Mucosa of stomach (tissue), 1 donor: ENCODE measurements at regions not wholly inside any gene's neighbourhood (a gene's known extent, or its start where the extent isn't known, plus 50 kb on each side); places are given as distances from the start of the nearest gene placed in this dataset.

ENCODE experiments used
- H3K27me3 ChIP-seq: one replicate; pipeline ENCODE4 v1.7.0; 2013; ENCODE audit warnings: mild to moderate bottlenecking, low read length; ENCODE audit not compliant: control insufficient read depth, insufficient read depth
- H3K36me3 ChIP-seq: one replicate; pipeline ENCODE4 v1.7.0; 2013; ENCODE audit warnings: low read length; ENCODE audit not compliant: control insufficient read depth, insufficient read depth
- H3K4me1 ChIP-seq: one replicate; pipeline ENCODE4 v1.7.0; 2013; ENCODE audit warnings: mild to moderate bottlenecking, low read length; ENCODE audit not compliant: control insufficient read depth, insufficient read depth
- H3K4me3 ChIP-seq: one replicate; pipeline ENCODE4 v1.7.0; 2013; ENCODE audit warnings: low read length
- H3K9ac ChIP-seq: one replicate; pipeline ENCODE4 v1.7.0; 2013; ENCODE audit warnings: mild to moderate bottlenecking, low read length, moderate library complexity
- H3K9me3 ChIP-seq: one replicate; pipeline ENCODE4 v1.7.0; 2013; ENCODE audit warnings: mild to moderate bottlenecking, low read length, moderate library complexity; ENCODE audit not compliant: control insufficient read depth
- donor health status: Pancreatic carcinoma.

DNA sequence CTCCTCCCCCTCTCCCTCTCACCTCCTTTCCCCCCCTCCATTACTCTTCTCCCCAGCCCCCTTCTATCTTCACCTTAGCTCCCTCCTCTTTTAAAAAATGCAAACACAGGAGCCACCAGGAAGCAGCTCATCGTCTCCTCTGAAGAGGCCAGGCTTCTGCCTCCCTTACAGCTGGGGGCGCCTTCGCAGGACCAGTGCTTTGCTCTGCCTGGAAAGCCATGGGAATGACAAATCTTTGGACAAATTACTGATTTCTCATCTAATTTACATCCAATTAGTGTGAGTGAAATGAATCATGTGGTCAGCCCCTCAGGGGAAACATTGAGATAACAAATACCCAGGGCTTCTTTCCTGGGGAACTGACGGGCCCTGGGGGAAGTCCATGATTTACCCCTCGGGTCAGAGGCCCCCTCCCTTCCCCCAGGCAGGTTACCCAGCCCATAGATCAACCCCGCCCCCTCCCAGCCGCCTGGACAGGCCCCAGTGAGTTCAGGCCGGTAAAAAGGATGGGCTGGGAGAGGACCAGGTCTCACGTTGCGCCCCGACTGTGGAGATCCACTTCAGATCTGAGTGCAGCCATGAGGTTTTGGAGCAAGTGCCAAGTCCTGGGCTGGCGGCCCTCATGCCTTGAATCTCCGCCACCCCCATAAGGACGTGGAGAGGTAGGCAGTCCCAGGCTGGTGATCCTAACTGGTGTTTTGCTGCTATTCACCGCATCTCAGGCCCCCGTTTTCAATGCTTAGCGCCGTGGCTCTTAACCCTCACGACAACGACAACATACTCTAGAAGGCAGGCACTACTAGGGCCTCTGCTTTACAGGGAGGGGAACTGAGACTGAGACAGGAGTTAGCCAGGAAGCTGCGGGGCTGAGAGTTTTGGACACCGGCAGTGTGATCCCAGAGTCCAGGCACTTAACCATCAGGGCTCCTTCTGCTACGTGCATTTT lies 300.8 kb downstream of the RRAGC start:
- H3K4me1 ChIP-seq, result peaks cover 7% of the 10 kb centered on the region
- H3K9ac ChIP-seq, result no peak overlapping the region
- no peak overlapping the region for H3K4me3 ChIP-seq
- peaks cover 15% of the 10 kb centered on the region for H3K27me3 ChIP-seq
- no peaks in the 10 kb centered on the region for H3K9me3 ChIP-seq
- H3K36me3 ChIP-seq, result no peaks in the 10 kb centered on the region

DNA sequence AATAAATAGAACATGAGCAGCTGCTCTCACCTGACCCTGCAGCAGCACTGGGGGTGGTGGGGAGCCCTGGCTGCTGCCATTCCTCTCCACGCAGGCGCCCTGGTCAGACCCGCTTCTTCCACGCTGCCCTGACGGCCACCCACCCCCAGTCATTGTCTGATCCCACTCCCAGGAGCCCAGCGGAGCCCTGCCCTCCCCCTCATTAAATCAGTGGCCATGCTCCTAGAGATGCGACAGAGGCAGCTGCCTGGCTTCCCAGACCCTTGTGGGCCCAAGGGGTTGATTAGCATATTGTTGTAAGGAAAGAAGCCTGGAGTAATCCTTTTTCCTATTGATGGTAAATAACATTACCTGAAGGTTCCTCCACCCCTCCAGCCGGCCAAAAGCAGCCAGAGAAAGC lies 301.5 kb downstream of the RRAGC start:
- no peaks in the 10 kb centered on the region for H3K9me3 ChIP-seq
- peaks cover 15% of the 10 kb centered on the region for H3K27me3 ChIP-seq
- H3K9ac ChIP-seq, result no peak overlapping the region
- H3K36me3 ChIP-seq, result no peaks in the 10 kb centered on the region
- peaks cover 7% of the 10 kb centered on the region for H3K4me1 ChIP-seq
- no peak overlapping the region for H3K4me3 ChIP-seq

DNA sequence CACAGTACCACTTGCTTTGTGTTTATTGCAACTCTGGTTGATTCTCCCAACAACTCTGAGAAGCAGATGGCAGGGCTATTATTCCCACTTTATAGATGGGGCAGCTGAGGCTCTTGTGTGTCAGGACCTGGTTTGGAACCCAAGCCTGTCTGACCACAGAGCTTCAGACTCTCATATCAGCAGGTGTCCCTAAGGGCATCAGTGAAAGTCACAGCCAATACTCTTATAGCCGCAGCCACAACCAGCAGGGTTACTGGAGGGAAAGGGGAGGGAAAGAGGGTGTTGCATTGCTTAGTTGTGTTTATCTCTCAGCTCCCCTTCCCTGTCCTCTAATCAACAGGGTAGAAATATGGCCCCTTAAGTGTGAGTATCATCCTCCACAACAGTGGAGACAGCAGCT lies 304.0 kb downstream of the RRAGC start:
- no peak overlapping the region for H3K4me3 ChIP-seq
- peaks cover 7% of the 10 kb centered on the region for H3K4me1 ChIP-seq
- H3K27me3 ChIP-seq, result peaks cover 5% of the 10 kb centered on the region
- H3K9ac ChIP-seq, result no peak overlapping the region
- H3K36me3 ChIP-seq, result no peaks in the 10 kb centered on the region
- H3K9me3 ChIP-seq, result no peaks in the 10 kb centered on the region

DNA sequence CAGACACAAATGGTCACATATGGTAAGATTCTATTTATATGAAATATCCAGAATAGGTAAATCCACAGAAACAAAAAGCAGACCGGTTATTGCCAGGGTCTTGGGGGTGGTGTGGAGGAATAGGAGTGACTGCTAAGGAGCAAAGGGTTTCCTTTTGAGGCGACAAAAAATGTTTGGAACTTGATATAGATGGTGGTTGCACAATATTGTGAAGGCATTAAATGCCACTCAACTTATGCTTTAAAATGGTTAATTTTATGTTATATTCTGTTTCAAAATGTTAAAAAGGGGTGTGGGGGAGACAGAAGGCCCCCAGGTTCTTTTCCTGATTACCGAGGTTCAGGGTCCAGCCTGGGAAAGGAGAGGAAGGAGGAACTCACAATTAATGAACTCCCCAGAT lies 304.4 kb downstream of the RRAGC start:
- Histone ChIP-seq H3K9ac (no peak overlapping the region), H3K9me3 (no peaks in the 10 kb centered on the region), H3K36me3 (no peaks in the 10 kb centered on the region), H3K27me3 (peaks cover 5% of the 10 kb centered on the region), H3K4me1 (peaks cover 7% of the 10 kb centered on the region), H3K4me3 (no peak overlapping the region)

DNA sequence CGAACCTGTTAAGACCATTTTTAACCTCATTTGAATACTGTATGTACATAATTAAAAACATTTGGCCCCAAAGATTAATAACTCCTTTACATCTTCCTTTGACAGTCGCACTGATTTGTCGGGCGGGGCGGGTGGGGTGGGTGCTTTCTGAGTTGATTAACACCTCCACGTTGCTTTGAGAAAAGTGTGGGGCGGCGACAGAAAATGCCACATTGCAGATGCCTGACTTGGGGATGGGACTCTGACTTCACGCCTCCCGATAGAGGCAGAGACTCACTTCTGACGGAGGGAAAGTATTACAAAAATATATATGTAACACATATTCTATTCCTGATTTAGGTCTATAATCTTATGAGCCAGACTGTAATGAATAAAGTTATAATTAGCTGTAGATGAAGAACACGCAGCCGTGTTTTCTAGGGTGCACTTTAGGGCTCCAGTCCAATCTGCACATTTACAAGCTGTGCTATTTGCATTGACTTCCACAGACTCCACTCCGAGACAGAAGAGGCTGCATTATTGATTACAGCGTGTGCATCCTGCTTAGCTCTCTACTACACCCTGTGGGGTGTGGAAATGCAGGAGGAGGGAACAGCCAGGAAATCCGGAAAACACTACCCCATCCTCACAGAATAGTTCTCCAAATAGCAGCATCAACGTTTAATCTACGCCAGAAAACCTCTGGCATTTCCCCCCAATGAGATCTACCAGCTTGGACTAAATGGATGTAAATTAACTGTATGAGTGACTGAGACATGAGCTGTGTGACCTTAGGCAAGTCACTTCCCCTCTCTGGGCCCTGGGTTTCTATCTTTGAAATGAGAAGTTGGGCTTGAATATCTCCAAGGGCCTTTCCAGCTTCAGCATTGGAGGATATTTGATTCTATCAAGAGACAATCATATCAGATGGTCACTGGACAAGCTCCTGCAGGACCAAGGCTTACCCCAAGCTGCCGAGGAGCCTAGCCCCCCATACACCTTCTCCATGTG lies 308.0 kb downstream of the RRAGC start:
- no peaks in the 10 kb centered on the region for H3K36me3 ChIP-seq
- no peaks in the 10 kb centered on the region for H3K9me3 ChIP-seq
- peaks cover 4% of the 10 kb centered on the region for H3K27me3 ChIP-seq
- H3K4me1 ChIP-seq, result no peaks in the 10 kb centered on the region
- no peak overlapping the region for H3K4me3 ChIP-seq
- no peak overlapping the region for H3K9ac ChIP-seq

DNA sequence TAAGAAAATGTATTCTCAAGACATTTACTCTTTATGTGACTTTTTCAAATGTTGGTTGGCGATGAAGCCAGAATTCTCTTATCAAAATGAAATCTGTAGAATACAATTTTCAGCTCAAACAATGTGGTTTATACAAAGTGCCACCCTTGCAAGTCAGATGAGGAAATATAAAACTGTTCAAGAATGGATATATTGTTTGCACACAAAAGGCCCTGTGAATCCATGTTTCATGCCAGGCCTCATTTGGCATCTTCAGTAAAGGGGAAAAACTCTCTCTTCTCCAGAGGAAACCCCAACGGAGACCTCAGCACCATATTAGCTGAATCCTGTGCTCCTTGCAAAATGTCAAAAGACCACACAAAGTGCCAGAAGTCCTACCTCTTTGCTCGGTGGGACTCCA lies 310.4 kb downstream of the RRAGC start:
- peaks cover 4% of the 10 kb centered on the region for H3K27me3 ChIP-seq
- no peak overlapping the region for H3K9ac ChIP-seq
- no peak overlapping the region for H3K4me3 ChIP-seq
- no peaks in the 10 kb centered on the region for H3K9me3 ChIP-seq
- no peaks in the 10 kb centered on the region for H3K4me1 ChIP-seq
- H3K36me3 ChIP-seq, result no peaks in the 10 kb centered on the region

DNA sequence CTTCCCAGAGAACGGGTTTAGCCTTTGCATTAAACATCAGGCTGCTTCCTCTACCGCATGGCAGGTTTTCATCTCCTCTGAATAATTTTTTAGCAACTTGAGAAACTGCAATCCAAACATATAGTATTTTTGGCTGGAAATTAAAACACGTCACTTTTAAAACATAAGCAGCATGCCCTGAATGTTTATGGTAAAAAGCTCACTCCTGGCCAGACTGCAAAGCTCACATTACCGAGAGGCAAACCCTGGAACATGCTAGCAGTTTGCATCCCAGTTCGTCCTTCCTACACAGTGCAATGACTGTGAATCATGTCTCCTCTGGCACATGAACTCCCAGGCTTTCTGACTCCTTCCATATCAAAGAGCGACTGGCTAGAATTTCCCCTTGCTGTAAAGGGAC lies 312.3 kb downstream of the RRAGC start:
- H3K36me3 ChIP-seq, result no peaks in the 10 kb centered on the region
- H3K9me3 ChIP-seq, result no peaks in the 10 kb centered on the region
- no peaks in the 10 kb centered on the region for H3K4me1 ChIP-seq
- H3K27me3 ChIP-seq, result peaks cover 4% of the 10 kb centered on the region
- H3K9ac ChIP-seq, result no peak overlapping the region
- H3K4me3 ChIP-seq, result no peak overlapping the region

DNA sequence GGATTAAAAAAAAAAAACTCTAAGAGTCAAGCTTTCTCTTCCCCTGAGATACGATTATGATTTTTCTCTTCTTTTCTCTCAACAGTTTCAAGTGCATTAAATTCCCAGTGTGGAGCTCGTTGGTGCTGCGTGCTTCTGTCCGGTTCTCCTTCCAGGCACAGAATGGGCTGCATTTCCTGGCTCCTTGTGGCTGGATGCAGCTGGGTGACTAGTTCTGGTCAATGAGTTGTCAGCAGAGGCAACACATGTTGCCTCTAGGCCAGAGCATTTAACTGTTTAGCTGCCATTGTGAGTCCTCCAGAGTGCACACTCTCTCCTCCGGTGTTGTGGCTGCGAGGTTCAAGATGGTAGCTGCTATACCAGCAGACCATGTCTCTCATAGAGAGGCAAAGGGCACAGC lies 312.9 kb downstream of the RRAGC start:
- H3K4me1 ChIP-seq, result no peaks in the 10 kb centered on the region
- no peak overlapping the region for H3K9ac ChIP-seq
- H3K9me3 ChIP-seq, result no peaks in the 10 kb centered on the region
- no peaks in the 10 kb centered on the region for H3K36me3 ChIP-seq
- H3K4me3 ChIP-seq, result no peak overlapping the region
- peaks cover 4% of the 10 kb centered on the region for H3K27me3 ChIP-seq

DNA sequence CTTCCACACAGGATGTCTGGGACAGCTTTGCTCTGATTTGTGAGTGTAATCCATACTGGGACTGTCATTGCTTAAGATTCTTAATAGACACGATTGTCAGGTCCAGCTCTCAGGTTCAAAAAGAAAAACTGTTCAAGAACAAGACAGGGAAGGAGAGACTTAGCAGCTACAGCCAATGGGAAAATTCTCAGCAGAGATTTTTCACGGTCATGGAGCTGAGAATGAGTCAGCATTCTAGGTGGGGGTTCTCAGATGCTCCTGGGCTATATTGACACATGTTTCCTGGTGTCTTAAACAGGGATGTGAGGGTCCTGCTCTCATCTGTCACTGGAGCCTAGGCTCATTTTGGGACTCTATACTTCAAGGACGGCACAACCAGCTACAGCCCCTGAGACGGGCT lies 318.3 kb downstream of the RRAGC start:
- no peaks in the 10 kb centered on the region for H3K36me3 ChIP-seq
- no peaks in the 10 kb centered on the region for H3K4me1 ChIP-seq
- peaks cover 8% of the 10 kb centered on the region for H3K27me3 ChIP-seq
- H3K4me3 ChIP-seq, result no peak overlapping the region
- no peaks in the 10 kb centered on the region for H3K9me3 ChIP-seq
- H3K9ac ChIP-seq, result no peak overlapping the region

DNA sequence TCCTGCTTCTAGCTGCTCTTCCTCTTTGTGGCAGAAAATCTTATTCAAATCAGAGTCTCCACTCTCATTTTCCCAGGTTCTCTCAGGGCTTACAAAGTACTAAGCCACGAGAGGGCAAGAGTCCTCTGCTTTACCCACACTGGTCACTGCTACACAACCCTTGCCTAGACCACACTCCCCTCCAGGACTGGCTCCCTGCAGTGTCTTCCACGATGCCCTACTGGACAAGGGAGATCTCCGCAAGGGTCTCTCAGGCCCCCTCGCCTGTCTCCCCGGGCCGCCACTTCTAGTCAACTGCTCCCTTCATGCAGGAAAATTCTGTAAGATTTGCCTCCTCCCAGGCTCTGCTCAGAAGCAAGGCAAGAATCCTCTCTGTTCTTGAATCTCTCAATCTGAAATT lies 319.6 kb downstream of the RRAGC start:
- Histone ChIP-seq H3K4me1 (no peaks in the 10 kb centered on the region), H3K9ac (no peak overlapping the region), H3K9me3 (no peaks in the 10 kb centered on the region), H3K36me3 (no peaks in the 10 kb centered on the region), H3K4me3 (no peak overlapping the region), H3K27me3 (peaks cover 8% of the 10 kb centered on the region)

DNA sequence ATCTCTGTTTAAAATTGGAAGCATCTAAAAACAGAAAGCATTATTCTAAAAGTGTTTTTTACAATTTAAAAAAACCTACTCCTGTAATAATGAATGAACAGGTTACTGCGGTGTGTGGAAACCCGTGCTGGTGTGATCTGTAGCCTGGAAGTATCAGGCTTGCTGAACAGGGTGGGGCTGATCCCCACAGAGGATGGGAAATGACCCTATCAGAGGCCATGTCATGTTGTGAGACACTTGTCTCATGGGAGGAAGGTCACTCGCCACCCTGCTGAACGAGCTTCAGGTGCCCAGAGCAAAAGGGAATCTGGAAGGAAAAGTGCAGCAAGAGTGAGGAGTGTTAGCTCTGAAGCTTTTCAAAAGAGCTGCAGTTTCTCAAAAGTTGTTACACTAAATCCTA lies 320.7 kb downstream of the RRAGC start:
- H3K9ac ChIP-seq, result no peak overlapping the region
- no peaks in the 10 kb centered on the region for H3K9me3 ChIP-seq
- H3K27me3 ChIP-seq, result peaks cover 8% of the 10 kb centered on the region
- no peak overlapping the region for H3K4me3 ChIP-seq
- no peaks in the 10 kb centered on the region for H3K4me1 ChIP-seq
- no peaks in the 10 kb centered on the region for H3K36me3 ChIP-seq

DNA sequence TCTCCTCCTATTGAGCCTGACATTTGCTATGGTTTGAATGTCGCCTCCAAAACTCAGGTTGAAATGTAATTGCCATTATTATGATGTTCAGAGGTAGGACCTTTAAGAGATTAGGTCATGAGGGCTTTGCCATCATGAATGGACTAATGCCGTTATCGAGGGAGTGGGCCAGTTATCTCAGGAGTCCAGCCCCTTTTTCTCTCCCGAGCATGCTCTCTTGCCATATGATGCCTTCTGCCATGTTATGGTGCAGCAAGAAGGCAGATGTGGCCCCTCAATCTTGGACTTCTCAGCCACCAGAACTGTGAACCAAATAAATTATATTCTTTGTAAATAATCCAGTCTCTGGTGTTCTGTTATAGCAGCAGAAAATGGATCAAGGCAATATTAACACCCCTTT lies 323.5 kb downstream of the RRAGC start:
- Histone ChIP-seq H3K9me3 (no peaks in the 10 kb centered on the region), H3K9ac (no peak overlapping the region), H3K27me3 (peaks cover 8% of the 10 kb centered on the region), H3K36me3 (no peaks in the 10 kb centered on the region), H3K4me3 (no peak overlapping the region), H3K4me1 (no peaks in the 10 kb centered on the region)
